NAMALWA (cell line): ENCODE measurements at regions not wholly inside any gene's neighbourhood (a gene's known extent, or its start where the extent isn't known, plus 50 kb on each side); places are given as distances from the start of the nearest gene placed in this dataset.

ENCODE experiments used
- DNase-seq: peaks from one replicate; pipeline ENCODE4 v3.0.0-alpha.2; 2015; ENCODE audit warnings: low spot score

DNA sequence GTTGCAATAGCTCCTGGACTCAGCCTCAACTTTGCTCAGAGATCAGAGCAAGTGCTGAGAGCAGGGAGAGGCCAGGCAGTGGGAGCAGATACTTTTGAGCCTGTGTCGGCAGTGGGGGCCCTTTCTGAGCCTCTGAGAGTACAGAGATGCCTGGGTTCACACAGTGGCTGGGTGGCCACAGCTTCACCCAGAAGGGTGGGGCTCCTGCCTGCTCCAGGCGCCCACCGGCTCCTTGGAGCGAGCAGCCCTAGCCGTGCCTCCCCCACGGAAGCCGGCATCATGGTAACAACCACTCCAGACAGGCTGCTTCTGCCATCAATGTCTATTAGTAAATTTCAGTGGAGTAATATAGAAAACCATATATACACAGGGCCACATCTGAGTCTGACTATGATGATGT lies 619.2 kb upstream of the SETBP1 start:
- DNase-seq, result no peak

DNA sequence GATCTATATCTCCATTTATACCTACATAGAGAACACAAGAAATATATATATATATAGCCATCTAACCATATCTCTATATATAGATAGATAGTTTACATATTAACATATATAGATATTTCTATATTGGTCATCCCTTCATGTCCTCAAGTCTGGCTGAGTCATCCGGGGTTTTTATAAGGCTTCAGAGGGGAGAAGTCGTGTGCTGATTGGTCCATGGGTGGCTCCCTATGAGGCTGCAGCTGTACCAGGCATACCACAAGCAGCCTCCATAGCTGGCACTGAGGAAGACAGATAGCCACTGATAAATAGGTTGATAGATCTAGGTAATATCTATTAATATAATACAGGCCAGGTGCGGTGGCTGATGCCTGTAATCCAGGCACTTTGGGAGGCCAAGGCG lies 618.3 kb upstream of the SETBP1 start:
- DNase-seq, result no peak

DNA sequence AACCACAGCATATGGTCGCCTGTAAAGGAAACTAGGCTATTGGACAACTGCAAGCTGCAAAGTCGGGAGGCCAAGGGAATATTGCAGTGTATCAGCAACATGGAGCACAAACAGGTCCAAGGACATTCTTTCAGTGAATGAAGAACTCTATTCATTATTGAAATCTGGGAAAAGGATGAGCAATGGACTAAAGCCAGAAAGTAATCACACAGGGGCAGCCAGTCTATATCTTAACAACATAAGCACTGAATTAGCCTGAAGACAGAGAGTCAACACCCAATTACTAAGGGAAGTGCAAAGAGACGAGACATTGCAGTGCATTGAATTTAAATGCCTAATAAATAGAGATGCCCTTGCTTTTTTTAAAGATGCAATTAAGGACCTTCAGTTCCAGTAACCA lies 615.5 kb upstream of the SETBP1 start:
- no peak for DNase-seq

GRCh38 chr18:44066541-44066940 lies 614.1 kb upstream of the SETBP1 start:
- no peak for DNase-seq

DNA sequence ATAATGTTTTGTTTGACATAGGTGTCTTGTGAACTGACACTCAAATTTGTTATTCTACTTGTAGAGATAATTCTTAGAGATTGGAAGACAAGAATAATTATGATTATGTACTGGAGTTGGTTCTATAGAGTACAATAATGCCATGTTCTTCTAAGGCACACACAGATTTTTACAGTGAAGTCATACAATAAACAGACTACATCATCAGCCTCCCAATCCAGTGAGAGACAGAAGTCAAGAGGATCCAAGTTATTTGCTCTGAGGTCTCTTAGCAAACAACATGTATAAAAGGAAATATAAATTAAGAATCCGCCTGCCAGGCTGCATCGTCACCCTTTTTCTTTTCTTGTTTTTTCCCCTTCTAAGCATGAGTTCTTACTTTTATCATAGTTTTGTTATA lies 613.5 kb upstream of the SETBP1 start:
- DNase-seq, result no peak

- DNase-seq, result no peak
These were observed 605.6 kb upstream of the SETBP1 start for GRCh38 chr18:44075038-44075437.

GRCh38 chr18:44079606-44080005 lies 601.1 kb upstream of the SETBP1 start:
- no peak for DNase-seq

DNA sequence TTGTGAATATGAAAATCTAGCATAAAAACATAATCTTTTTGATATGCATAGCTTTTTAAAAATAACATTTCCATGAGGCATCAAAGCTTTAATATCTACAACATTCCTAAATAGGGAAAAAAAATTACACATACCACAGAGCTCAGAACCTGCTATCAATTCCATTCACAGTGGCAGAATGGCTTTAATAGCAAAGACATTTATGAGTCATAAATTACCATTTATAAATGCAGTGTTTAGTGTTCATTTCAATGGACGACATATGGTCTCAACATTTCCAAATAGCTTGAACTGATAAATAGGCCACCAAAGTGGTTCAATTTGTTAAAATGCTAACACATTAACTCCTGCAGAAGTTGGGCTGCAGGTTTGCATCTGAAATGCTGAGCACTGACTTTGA lies 600.6 kb upstream of the SETBP1 start:
- DNase-seq, result no peak

DNA sequence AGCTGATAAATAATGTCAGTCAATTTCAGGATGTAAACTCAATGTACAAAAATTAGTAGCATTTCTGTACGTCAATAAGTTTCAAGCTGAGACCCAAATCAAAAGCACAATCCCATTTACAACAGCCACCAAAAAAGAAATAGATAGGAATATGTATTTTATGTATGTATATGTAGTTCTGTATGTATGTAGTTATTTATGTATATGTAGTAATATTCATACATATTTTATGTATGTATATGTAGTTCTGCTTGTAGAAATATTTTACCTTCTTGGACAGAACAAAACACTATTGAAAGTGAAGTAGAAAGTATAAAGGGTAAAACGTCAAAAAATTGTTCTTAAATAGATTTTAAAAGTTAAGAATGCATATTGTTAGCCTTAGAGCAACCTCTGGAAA lies 591.0 kb upstream of the SETBP1 start:
- no peak for DNase-seq

- no peak for DNase-seq
These were observed 590.2 kb upstream of the SETBP1 start for GRCh38 chr18:44090453-44090852.

GRCh38 chr18:44093253-44093652 lies 587.4 kb upstream of the SETBP1 start:
- no peak for DNase-seq

DNA sequence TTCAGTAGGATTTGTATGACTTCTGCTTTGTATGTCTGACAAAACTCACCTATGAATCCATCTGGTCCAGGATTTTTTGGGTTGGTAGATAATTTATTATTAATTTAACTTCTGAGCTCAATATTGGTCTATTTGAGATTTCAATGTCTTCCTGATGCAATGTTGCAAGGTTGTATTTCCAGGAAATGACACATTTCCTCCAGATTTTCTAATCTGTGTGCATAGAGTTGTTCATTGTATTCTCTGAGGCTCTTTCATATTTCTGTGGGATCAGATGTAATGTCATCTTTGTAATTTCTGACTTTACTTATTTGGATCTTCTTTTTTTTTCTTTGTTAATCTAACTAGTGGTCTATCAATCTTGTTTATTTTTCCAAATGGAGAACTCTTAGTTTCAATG lies 584.7 kb upstream of the SETBP1 start:
- DNase-seq, result no peak

- DNase-seq, result peak; percentile 41
These were observed 582.1 kb upstream of the SETBP1 start for GRCh38 chr18:44098551-44099098.

- no peak for DNase-seq
These were observed 573.5 kb upstream of the SETBP1 start for GRCh38 chr18:44107187-44107586.

DNA sequence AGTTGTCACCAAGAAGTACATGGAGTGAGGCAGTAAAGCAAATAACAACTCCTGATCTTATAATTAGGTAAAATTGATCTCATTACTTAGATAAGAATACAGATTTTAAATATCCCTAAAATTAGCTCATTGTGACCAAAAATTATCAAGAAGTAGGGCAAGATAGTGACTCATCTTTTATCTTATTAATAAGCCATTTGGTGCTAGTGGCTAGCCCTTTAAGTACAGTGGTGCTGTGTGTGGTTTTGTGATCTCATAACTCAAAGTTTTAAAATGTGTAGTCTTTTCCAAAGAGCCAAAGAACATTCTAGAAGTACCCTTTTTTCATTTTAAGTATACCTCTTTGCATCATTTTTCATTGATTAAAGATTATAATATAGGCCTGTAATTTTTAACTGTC lies 569.4 kb upstream of the SETBP1 start:
- no peak for DNase-seq

DNA sequence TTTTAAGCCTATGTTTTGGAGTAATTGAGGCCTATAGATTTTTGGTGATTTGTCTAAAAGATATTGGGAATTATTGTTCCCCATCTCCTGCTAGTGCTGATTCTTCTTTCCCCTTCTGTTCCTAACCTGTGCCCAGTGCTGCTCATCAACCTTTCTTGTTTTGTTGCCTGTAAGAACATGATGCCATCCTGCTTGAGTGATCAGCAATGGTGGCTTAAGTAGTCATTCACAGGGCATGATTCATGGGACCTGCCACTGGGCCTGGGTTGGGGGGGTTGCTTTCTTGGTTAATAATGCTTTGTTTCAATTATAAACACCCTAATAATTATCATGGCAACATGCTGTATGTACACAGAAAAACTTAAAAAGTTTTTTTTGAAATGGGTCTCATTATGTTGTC lies 562.9 kb upstream of the SETBP1 start:
- no peak for DNase-seq

GRCh38 chr18:44119607-44120006 lies 561.1 kb upstream of the SETBP1 start:
- DNase-seq, result no peak

GRCh38 chr18:44123743-44124142 lies 556.9 kb upstream of the SETBP1 start:
- no peak for DNase-seq

- no peak for DNase-seq
These were observed 555.2 kb upstream of the SETBP1 start for GRCh38 chr18:44125446-44125845.

- no peak for DNase-seq
These were observed 554.1 kb upstream of the SETBP1 start for GRCh38 chr18:44126598-44126997.

GRCh38 chr18:44128365-44128764 lies 552.3 kb upstream of the SETBP1 start:
- no peak for DNase-seq

DNA sequence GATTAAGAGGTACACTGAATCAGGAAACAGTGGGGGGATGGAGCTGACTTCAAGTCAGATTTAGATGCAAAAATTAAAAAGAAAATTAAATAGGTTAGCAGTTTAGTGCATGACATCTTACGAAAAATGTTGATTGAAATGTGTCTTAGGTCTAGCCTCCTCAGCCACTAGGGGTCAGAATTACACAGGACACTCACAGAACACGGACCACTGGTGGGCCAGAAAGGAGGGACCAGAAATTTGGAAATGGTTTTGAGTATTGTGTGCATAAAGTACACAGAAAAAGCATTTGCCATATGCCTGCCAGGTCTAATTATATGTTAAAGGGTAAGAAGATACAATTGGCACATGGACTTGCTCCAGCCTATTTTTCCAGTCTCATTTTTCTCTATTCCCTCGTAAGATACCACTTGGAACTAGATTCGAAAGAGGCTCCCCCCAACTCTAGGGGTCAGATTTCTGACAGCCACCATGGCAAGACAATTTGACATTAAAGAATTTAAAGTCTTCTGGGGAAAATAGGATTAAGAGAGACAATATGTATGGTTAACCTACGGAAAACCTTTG lies 550.2 kb upstream of the SETBP1 start:
- DNase-seq, result peak; percentile 73

GRCh38 chr18:44133483-44133882 lies 547.2 kb upstream of the SETBP1 start:
- DNase-seq, result no peak

DNA sequence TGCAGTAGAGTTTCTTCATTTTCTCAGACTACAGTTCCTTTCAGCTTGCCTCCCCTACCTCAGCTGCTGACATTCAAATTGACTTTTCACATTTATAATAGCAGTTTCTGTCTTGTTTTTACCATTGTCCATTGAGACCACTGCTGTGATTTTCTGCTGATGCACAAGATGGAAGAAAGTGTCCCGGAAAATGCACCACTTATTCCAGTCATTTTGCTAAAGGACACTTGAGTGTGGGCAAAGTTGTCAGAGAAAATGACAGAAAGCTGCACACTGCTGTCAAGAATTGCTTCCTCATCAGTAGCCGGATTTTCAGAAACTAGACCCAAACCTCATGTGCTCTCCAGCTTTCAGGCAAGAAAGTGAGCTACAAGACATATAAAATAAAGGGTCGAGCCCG lies 546.2 kb upstream of the SETBP1 start:
- DNase-seq, result no peak

- DNase-seq, result no peak
These were observed 544.9 kb upstream of the SETBP1 start for GRCh38 chr18:44135741-44136140.
